ENCODE measurements at regions not wholly inside any gene's neighbourhood (a gene's known extent, or its start where the extent isn't known, plus 50 kb on each side); places are given as distances from the start of the nearest gene placed in this dataset.
"Not testable (repeated sequence)": the region's sequence is repeated elsewhere in the genome, so short reads cannot be mapped to it uniquely, and the experiment has no call there.

DNA sequence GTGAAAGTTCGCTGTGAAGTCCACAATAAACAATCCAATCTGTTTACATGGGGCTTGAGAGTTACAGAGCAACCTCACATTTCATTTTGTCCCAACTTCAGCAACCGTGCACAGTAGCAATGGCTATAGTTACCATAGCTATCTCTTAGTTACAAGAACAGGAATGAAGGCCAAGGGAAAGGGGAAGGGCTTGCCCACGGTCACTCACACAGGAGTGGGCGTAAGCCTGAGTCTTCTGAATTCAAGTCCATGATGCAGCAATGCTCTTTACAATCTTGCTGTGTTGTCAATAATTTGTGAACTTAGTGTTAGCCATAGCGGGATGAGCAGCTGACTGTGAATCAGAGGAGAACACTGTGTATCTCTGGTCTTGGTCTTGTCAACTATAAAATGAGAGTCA, 102.9 kb downstream of the ADAMTS15 start:
- DNase-seq, result no peak

DNA sequence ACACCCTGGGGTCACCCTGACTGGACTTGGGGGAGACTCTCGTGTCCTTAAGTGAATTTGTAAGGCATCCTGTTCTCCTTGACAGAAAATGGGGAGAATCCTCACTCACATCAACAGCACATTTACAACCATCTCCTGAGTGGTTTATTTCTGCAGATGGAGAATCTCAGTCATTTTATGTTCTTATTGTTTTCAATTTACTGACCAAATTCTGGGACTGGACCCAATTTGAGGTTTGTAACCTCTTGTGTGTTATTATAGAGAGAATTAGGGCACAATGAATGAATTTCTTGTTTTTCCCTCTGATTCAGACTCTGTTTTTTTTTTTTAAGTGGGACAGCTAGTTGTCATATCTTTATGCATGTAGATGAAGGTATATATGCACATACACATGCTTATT, 104.9 kb downstream of the ADAMTS15 start:
- peak; percentile 70 for DNase-seq

DNA sequence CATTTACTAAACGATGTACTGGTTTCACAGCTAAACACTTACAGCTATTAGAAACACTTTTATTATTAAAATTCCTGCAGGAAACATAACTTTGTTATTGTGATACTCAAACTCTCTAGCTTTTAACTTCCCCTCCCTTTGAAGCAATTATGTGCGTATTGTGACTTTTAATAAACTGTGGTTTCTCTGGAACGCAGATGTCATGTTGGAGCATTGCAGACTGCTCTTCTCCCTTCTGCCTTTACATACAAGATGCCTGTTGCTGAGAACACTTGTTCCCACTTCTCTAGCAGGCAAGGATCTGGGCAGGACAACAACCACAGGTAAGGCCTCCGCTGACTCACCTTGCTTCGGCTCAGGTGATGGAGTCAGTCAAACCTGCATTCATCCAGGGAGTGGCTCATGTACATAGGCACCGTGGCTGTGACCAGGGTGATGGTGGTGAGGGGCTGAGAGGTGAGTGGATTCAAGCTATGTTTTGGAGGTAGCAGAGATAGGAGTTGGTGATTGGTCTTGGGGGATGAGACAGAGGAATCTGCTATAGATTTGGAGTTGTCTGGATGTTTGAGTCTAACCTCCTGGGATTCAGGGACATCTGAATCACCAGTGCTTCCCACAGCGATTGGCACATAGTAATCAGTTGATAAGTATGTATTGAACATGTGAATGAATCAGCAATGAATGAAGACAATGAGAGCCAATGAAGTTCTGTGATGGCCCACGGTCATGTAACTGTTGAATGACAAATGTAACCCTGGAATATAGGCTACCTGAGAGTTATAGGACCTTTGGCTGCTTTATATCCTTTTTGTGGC, 106.0 kb downstream of the ADAMTS15 start:
- no peak for DNase-seq

DNA sequence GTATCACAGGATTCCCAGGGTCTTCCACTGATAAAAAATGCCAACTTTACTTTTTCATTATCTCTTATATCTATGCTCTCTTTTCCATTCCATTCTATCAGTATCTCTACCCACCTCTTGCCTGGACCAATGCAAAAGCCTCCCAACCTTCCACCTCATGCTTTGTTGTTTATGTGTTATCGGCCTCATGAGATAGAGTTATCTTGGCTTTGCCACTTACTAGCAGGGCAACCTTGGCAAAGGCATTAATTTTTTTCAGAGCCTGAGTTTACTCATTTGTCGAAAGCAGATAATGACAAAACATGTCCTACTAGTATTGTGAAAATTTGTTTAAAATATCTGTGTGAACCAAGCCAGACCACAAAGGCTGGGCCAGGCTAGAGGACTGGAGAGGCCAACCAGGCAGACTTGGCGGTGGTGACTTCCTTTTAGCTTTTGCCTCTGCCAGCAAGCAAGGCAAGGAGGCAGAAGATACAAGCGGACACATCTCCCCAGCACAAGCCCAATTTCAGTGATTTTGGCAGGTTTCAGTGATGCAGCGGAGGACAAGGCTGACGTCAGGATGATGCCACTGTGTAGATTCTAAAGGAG, 106.9 kb downstream of the ADAMTS15 start:
- DNase-seq, result no peak

DNA sequence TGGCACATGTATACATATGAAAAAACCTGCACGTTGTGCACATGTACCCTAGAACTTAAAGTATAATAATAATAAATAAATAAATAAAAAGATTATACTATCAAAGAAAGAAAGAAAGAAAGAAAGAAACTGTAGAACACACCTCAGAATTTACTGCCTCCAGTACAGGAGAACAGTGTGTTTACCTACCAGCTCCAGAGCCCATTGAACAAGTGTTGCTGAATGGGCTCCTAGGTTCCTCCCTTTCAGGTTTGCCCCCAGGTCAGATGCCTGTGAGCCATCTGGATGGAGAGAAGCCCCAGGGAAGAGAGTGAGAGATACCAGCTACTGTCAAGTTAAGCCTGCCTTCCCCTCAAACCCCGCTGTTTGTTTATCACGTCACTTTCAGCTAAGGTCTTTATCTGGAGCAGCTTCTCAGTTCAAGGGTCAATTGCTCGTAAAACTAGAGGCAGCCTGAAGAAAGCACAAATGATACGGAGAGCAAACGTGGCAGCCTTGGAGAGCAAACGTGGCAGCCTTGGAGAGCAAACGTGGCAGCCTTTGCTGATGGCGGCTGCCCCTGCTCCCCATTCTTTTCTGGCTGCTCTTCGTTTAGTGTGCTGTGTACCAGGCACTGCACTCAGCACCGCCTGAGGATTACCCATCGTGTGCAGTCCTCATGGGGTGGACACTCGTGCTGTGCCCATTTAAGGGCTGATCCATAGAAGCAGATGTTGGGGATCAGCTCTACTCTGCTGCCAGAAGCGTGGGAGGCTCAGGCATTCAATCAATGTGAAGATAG, 111.7 kb downstream of the ADAMTS15 start:
- DNase-seq, result no peak

DNA sequence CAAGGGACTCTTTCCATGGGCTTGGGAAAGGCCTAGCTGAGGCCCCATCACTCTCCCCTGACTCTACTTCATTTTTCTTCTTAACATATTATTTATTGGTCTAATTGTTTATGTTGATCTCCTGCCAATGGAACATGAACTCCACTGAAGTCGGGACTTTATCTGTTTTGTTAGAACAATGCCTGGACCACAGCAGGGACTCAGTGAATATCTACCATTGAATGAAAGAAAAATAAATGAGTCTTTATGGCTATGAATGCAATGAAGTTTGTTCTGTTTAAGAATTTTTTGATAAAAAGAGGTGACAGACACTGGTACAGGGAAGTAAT, 112.3 kb downstream of the ADAMTS15 start:
- DNase-seq, result no peak

DNA sequence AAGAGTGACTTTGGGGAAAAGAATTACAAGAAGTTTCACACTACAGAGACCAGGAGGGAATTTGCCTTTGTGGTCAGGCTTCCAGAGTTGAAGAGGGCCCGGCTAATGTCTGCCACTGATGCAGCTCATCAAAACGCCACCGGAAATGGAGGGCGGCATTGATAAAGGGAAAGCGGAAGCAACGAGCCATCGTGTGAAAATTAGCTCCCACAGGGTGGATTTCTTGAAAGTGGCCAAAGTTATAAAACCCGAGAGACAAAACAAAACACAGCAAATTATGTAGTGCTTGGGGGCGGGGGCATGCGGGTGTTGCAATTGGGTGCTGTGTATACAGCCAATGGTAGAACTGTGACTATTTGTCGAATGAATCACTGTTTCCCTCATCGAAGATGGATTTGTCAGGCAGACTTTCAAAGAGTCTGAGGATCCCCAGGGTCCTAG, 113.0 kb downstream of the ADAMTS15 start:
- peak; percentile 73 for DNase-seq

DNA sequence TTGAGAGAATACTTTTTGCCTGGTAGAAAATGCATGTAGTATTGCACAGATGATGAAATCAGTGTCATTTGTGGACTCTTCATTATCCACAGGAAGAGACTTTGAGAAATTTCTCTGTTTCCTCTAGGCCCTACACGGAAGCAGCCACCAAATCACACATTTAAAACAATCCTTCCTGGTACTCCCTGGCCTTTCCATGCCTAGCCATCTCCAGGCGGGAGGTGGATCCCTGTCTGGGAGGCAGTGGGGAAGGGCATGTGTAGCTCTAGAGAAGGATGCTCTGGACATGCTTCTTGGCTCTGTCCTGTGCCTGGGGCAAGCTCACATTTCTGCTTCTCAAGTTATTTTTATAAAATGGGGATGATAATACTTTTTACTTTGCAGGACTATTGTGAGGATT, 114.1 kb downstream of the ADAMTS15 start:
- no peak for DNase-seq

DNA sequence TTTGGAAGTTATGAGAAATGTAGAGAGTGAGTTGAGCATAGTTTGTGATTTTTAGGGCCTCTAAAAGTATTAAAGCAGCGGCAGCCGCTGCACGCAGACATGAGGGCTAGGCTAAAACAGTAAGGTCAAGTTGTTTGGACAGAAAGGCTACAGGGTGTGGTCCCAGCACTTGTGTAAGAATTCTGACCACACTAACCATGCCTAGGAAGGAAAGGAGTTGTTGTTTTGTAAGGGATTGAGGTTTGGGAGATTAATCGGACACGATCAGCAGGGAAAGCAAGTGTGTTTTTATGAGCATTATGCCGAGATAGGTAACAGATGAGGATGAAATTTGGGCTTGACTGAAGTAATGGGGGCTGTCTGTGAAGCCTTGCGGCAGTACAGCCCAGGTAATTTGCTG, 117.9 kb downstream of the ADAMTS15 start:
- DNase-seq, result not testable (repeated sequence)

DNA sequence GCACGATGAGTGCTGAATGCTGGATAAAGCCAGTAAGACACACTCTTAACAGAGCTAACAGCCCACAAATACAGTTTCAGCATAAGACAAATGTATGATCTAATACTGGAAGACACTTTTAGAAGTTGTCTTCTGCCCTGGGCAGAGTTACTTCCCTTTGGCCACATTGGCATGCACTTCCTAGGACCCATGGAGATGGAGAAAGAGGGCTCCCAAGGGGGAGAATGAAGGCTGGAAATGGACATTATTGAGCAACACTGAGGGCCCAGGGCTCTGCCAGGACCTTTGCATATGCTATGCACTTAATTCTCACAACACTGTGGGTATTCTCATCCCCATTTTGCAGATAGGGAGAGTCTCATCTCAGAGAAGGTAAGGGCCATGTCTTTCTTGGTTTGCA, 123.1 kb downstream of the ADAMTS15 start:
- DNase-seq, result no peak

DNA sequence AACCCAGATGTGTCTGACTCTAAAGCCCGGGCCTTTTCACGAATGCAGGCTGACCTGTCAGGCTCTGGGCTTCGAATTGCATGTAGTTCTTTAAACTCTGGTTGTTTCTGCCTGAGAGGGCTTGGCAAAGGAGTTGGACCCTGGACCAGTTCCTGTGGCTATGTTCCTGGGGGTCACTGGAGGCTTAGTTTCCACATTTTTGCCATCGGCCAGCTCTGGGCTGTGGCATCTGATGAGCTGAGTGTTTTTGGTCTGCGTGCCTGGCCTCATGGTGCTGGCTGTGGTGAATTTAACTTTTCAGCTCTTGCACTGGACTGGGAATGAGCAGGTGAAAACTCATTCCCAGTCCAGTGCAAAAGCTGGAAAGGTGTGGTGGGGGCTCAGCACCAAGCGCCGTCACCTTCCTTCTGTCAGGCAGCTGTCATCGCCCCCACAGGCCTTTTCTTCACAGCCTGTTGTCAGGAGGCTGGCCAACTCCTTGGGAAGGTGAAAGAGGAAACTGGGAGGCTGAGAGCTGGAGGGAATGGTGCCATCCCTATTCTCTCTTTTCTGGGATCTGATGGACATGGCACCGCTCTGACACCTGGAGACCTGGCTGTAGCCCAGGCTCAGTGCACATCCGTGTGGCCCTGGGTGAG, 123.6 kb downstream of the ADAMTS15 start:
- DNase-seq, result no peak

DNA sequence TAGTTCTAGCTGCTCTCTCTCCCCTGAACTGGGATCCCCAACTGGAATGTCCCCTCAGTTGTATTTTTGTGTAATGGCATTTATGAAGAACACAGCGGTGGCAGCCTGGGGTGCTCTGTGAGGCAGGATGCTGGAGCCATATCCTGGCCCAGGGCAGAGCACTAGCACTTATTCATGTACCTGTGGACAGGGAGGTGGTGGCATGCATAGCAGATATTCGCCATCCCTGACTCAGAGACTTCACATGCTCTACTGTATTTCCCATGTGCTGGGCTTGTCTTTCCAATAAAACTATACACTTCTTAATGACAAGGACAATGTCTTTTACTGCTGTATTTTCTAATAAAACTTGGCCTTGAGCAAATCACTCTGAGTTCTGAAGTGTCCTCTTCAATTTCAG, 125.3 kb downstream of the ADAMTS15 start:
- DNase-seq, result no peak

DNA sequence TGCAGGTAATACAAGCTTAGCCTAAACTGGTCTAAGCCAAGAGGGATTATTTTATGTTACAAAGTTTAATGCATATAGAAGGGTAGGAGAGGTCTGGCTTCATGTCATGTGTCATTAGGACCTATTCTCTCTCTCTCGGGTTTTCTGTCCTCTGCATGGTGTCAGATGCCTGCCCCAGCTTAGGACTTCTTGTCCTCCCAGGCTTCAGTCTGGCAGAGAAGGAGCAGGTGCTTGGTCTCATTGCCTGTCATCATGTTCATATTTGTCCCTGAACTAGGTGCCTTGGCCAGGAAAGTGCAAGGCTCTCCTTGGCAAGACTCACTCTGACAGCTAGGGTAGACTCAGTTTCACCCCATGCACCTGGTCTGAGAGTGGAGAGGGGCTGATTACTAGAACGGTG, 126.3 kb downstream of the ADAMTS15 start:
- DNase-seq, result no peak

DNA sequence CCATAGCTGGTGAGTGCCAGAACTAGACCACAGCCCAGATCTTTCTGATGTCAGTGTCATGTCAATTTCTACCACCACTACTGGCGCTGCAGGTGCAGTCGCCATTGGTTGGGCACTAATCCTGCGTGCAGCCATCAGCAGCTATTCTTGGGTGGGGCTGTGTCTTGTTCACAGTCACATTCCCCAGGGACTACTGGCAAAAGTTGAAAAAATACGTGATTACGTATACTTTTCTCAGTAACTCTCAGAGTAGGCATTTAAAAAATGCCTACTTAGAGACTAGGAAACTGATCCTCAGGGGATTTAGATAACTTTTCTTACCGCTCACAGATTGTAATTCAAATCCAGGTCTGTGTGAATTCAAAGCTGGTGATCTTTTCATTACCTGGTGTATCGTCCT, 127.7 kb downstream of the ADAMTS15 start:
- DNase-seq, result no peak

DNA sequence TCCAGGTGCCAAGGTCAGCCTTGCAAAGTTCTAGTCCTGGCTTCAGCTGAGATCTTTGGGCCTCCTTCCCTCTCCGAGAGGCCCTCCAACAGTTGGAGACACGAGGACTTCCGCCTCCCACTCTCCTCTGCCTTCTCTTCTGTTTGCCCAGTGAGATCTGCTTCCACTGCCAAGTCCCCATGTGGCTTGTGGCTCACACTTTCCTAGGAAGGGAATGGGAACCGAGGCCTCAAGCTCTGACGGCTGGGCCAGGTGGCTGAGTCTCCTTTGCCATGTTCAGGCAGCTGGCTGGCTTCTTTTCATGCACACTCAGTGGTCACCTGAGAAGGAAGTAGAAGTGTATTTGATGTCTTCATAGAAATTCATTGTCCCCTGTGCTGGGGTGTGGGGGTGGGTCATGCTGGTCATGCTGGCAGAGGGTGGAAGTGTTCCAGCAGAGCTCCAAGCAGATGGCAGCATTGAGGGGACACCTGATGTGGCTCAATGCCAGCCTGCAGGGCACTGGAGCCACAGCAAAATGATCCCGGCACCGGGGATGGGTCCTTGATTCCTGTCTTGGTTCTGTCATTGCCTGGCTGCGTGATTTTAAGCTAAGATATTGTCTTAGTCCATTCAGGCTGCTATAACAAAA, 130.4 kb downstream of the ADAMTS15 start:
- no peak for DNase-seq

DNA sequence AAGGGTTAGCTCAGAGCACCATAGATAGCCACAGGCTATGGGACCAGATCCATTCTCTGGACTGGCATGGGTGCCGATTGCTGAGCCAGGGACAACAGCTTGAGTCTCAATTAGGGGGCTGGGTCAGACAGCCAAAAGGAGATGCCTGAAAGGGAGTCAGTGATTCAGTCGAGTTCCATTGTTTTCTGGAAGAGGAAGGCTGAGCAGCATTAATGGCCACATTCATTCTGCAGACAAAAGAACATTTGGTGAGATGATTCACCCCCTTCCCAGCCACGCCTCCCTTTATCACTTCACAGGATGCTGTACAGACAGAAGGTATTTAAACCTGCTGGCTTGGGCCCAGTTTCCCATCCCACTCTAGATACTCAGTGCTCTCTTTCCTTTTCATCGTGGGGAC, 131.9 kb downstream of the ADAMTS15 start:
- DNase-seq, result peak; percentile 93

DNA sequence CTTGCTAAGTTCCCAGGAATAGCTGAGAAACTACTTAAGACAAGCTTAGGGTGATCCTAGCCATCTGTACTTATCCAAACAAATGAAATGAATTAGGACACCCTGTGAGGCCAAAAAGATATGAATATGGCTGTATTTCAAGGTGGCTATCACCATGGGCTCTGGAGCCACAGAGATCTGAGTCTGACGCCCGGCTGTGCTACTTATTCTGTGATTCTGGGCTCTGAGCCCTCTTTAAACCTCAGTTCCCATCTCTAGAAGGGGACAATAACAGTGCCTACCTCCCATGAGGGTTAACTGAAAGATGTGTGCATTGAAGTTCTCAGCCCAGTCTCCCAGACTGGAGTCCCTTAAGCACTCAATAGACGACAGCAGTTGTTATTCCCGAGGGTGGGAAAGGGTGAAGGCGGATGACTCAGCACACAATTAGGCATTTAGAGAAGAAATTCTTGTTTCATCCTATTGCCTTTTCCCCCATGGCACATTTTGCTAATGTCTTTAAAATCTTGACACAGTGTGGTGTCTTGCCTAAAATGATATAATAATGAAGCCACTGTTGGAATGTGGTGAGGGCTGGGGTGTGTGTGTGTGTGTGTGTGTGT, 132.5 kb downstream of the ADAMTS15 start:
- peak; percentile 81 for DNase-seq

DNA sequence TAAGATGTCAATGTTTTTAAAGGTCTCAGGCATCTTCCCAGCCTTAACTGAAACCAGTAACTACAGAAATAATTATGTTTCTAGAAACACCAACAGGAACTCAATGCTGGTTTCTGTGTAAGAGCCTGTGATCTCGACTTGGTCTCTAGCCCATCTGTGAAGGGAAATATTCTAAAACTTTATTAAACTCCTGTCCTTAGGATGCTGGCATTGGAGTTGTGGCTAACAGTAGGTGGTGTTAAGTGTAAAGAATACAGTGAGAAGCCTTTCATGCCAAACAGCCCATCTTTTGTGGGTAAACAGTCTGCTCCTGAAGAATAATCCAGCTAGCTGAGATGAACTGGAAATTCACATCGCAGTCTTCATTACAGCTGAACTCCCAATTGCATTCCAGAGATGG, 133.2 kb downstream of the ADAMTS15 start:
- DNase-seq, result peak; percentile 32

DNA sequence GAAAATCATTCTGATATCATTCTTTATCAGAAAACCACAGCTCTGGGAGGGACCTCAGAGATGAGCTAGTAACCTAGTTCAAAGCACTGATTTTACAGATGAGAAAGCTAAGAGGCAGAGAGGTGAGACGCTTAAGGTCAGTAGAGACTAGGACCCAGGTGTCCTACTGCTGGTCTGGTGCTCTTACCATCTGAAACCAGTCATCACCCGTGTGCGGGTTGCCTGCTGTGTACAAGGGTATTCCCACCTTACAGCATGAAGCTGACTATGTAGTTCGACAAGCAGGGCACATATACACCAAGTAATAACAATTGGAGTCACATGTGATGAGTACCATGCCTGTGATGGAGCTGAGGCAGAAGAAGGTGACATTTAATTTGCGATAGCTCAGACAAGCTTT, 133.7 kb downstream of the ADAMTS15 start:
- no peak for DNase-seq

DNA sequence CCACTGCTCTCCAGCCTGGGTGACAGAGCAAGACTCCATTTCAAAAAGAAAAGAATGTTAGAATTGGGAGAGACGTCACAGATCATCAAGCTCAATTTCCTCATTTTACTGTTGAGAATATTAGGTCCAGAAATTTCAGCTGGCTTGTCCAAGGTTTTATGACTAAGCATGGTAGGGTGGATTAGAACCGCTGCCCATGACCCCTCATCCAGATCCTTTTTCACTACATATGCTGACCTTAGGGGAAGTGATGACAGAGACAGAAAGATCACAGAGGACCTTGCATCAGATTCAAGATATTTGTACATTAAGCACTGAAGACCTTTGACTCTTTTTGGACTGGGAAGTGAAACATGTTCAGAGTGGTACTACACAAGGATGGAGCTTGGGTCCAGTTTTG, 134.5 kb downstream of the ADAMTS15 start:
- no peak for DNase-seq

DNA sequence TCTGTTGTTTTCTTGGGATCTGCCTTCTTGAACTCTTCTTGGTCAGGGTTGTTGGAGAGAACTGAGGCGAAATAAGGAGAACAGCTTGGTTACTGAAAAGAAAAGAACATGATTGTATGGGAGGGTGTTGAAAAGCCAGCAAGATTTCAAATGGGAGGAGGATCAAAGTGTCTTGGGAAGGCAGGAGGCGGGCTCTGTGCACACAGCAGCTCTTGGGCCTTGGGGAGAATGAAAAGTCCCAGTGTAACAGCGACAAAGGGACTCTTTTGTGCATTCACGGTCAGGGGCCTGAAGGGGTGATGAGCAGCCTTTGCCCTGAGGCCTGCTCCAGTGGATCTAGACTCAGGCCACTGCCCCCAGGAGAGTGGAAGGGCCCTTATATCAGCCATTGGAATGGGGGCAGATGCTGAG, 135.4 kb downstream of the ADAMTS15 start:
- no peak for DNase-seq

DNA sequence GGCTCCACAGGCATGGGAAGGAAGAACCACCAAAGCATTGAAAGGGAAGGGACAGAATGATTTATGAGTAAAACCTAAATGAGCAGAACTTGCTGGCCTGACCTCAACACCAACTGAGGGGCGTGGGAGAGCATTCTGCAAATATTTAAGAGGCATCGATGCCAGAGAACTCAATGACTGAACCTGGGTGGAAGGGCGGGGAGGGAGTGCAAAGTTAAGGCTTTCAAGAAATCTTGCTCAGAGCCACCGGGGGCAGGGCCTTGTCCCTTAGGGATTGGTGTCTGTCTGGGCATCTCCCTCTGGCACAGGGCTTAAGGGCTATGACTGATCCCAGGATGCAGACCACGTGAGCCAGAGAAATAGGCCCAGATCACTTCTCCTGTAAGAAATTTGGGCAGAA, 137.1 kb downstream of the ADAMTS15 start:
- peak; percentile 57 for DNase-seq

DNA sequence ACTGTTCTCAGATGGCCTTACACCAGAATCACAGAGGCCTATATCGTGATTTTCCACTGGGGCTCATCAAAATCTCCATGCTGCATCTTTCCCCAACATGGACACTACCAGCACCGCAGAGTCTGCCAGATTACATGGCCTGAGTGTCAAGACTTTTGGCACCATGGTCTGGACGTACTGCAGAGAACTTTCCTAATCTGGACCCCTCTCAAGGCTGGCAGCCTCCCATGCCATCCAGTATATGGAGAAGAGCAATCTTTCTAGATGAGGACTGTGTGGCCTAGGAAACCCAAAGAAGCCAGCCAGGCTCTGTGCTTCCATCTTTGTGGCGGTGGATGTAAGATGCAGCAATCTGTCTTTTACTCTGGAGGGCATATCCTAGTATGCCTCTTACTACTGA, 139.2 kb downstream of the ADAMTS15 start:
- DNase-seq, result no peak
